Stimulated activated CD4-positive, alpha-beta T cell treated with anti-CD3 and anti-CD28 coated beads, TNF-alpha, amount 100 ng/mL, for 4 hours (primary cell): ENCODE measurements at regions not wholly inside any gene's neighbourhood (a gene's known extent, or its start where the extent isn't known, plus 50 kb on each side); places are given as distances from the start of the nearest gene placed in this dataset.

Experiments
- DNase-seq, 3 experiments: peaks; one replicate each; pipeline ENCODE4 v3.0.0-alpha.2; 2020; ENCODE audit warnings: low read depth in 3 of 3

- DNase-seq, result no peak
Measured at GRCh38 chr18:42620657-42621056, 494.8 kb downstream of the RIT2 start.

DNA sequence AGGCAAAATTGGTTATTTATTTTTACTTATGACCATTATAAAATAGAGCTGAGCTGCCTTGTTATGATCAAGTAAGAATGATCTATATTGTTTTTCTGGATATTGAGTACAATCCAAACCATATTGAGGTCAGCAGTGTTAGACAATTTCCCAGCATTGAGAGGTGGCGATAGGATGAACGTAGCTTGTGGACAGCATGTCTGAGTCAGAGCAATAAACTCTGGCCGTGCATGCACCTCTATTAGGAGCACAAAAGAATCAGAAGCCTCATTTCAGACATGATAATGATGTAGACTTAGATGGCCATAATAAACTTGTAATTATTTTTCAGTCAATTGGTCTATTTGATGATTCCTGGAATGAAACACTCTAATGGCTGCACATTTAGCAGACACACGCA, 491.6 kb downstream of the RIT2 start:
- DNase-seq, result no peak

- no peak for DNase-seq
Measured at GRCh38 chr18:42632801-42633200, 482.7 kb downstream of the RIT2 start.

- DNase-seq, result no peak
Measured at GRCh38 chr18:42635378-42636048, 480.0 kb downstream of the RIT2 start.

- DNase-seq, result no peak
Measured at GRCh38 chr18:42636309-42636708, 479.2 kb downstream of the RIT2 start.

DNA sequence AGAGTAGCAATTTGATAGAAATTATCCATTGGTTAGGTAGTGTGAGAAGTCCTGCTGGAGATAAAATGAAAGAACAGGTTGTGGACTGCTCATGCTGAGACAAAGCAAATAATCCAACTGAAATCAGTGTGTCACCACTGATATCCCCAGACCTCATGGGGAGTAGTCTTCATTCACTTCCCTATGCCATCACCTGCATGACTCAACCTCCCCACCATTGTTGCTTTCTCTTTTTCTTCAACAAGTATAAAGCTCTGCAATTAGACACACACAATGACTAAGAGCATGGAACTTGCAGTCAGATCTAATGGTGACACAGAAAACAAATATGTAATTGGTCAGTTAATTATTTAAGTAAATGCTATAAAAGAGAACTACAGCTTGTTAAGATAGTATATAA, 475.3 kb downstream of the RIT2 start:
- DNase-seq, result no peak

DNA sequence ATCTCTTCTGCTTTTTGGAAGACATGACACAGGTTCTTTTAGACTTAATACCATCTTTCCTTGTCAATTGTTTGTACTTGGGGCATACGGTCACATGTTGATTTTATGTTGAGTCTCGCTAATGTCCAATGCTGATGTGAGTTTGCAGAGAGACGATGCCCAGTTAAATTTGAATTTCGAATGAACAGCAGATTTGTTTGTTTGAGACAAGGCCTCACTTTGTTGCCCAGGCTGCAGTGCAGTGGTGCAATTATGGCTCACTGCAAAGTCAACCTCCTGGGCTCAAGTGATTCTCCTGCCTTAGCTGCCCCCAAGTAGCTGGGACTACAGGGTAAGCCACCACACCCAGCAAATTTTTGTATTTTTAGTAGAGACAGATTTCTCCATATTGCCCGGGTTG, 473.5 kb downstream of the RIT2 start:
- no peak for DNase-seq

- no peak for DNase-seq
Measured at GRCh38 chr18:42644729-42645131, 470.8 kb downstream of the RIT2 start.

GRCh38 chr18:42649331-42650035, 466.0 kb downstream of the RIT2 start:
- DNase-seq, result no peak

- DNase-seq, result no peak
Measured at GRCh38 chr18:42654556-42654955, 460.9 kb downstream of the RIT2 start.

GRCh38 chr18:42657551-42657950, 457.9 kb downstream of the RIT2 start:
- no peak for DNase-seq

GRCh38 chr18:42658171-42658570, 457.3 kb downstream of the RIT2 start:
- no peak for DNase-seq

DNA sequence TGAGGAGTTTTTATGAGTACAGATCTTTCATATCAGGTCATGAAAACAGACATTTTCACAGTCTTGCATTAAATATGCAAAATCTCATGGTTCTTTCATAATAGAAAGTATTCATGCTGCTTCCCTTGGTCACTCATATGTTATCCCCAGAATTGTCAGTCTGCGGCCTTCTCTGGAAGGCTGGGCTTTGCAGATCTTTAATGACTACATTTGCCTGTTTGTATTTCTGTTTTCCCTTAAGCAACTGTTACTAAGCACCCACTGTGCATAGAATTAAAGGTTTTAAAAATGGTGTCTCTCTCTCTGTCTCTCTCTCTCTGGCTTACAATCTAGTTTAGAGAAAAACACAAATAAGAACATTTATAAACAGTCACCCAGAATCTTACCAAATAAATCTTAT, 456.3 kb downstream of the RIT2 start:
- no peak for DNase-seq

GRCh38 chr18:42670860-42671259, 444.6 kb downstream of the RIT2 start:
- DNase-seq, result no peak

DNA sequence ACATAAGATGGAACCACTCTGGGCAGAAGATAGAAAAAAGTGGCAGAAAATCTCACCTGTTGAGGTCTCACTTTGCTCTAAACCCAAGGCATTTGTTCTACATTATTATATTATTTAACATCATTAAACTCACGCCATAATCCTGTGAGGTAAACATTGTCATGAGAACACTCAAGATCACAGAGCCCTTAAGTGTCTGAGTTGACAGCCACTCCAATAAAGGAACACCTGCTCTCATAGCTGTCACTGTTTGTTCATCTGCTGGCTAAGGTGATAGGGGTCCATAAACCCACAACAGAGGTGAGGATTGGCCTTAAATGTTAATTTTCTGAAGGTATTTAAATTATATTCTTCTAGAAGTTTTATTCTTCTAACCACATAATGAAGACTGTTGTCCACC, 439.7 kb downstream of the RIT2 start:
- no peak for DNase-seq

GRCh38 chr18:42683094-42683493, 432.4 kb downstream of the RIT2 start:
- no peak for DNase-seq

DNA sequence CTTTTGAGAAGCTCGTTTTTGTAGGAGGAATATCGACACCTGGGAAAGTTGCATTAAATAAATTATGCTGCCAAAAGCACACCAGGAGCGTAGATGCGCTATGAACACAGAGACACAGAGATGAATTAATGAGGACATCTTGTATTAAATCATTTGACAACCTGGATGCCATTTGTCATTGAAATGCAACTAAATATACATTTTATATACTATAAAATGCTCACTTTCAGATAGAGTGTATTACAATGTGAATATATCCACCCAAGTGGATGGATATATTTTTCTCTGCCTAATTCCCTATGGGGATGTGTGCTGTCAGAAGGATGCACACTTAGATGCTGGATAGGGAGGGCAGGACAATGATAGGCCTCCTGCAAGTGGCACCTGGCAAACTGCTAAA, 426.2 kb downstream of the RIT2 start:
- no peak for DNase-seq
